HCT116 (cell line): ENCODE measurements at regions not wholly inside any gene's neighbourhood (a gene's known extent, or its start where the extent isn't known, plus 50 kb on each side); places are given as distances from the start of the nearest gene placed in this dataset.
A peak's percentile ranks its signal among the peaks of the same experiment; 100 is the strongest.

Experiments used
- ATAC-seq: fragments of 200-7000 bp; cut with Tn5 transposase; 2 replicates; pipeline ENCODE4 v1.9.1; 2020; ENCODE audit warnings: mild to moderate bottlenecking, moderate library complexity
- BruUV-seq: library from RNA; stranded (reverse); fragments of 400-500 nt; replicated peaks from 2 replicates; lab custom pipeline; 2021; lab: Mats Ljungman, UMichigan
- CTCF ChIA-PET: fragments of 300-600 bp; sonication (Branson Sonifier 250); formaldehyde crosslinking; loops from one replicate; lab custom pipeline; 2021; ENCODE audit warnings: antibody characterized with exemption; lab: Charles Lee
- POLR2A ChIA-PET: fragments of 300-600, 350-600 bp; sonication (Branson Sonifier 250); formaldehyde crosslinking; loops from one replicate; lab custom pipeline; 2021; ENCODE audit warnings: antibody characterized with exemption; lab: Charles Lee
- RAD21 ChIA-PET, 2 experiments: fragments of 300-600 bp; sonication (Branson Sonifier 250); formaldehyde crosslinking; loops; one replicate each; lab custom pipeline; 2023; ENCODE audit warnings: low total read pairs in 2 of 2; ENCODE audit not compliant: uncharacterized antibody in 2 of 2, unreplicated experiment in 2 of 2, low non-redundant PET in 1 of 2; lab: Charles Lee
- DNase-seq: peaks from one replicate; pipeline ENCODE4 v3.0.0-alpha.2; 2010; ENCODE audit warnings: low read depth, low spot score
- H2AFZ ChIP-seq: fragments of 200-600 bp; shearing (Covaris generic), sonication (generic); 2 replicates; pipeline ENCODE4 v1.6.1; 2017; ENCODE audit warnings: low read depth, mixed run types, mixed read lengths, antibody characterized with exemption, low read length; ENCODE audit not compliant: poor library complexity, severe bottlenecking
- H3K27ac ChIP-seq: 2 replicates; pipeline ENCODE4 v1.5.1; 2012; ENCODE audit warnings: low read depth, low read length
- H3K27me3 ChIP-seq: fragments of 200-600 bp; sonication (generic); 2 replicates; pipeline ENCODE4 v1.6.1; 2016; ENCODE audit warnings: mixed run types, low read length, mixed read lengths; ENCODE audit not compliant: insufficient read depth
- H3K36me3 ChIP-seq, 2 experiments: fragments of 200-500 bp in 1 of 2; fragments of 200-600 bp in 1 of 2; sonication (Bioruptor generic) in 1 of 2; sonication (generic) in 1 of 2; 2 replicates each; pipeline versions ENCODE4 v1.5.1 to v1.6.1; 2014 to 2016; ENCODE audit warnings: low read length in 2 of 2, inconsistent platforms in 1 of 2, mixed read lengths in 1 of 2, mixed run types in 1 of 2; ENCODE audit not compliant: insufficient read depth in 2 of 2, control insufficient read depth in 1 of 2
- H3K4me1 ChIP-seq, 2 experiments: fragments of 200-600 bp in 1 of 2; sonication (generic) in 1 of 2; 2 replicates each; pipeline versions ENCODE4 v1.5.1 to v1.6.1; 2012 to 2017; ENCODE audit warnings: low read length in 2 of 2, inconsistent platforms in 1 of 2, mild to moderate bottlenecking in 1 of 2, mixed read lengths in 1 of 2, mixed run types in 1 of 2, moderate library complexity in 1 of 2; ENCODE audit not compliant: insufficient read depth in 2 of 2, control insufficient read depth in 1 of 2
- H3K4me2 ChIP-seq: fragments of 200-600 bp; sonication (generic); 2 replicates; pipeline ENCODE4 v1.6.1; 2017; ENCODE audit warnings: mixed run types, low read length, mixed read lengths
- H3K4me3 ChIP-seq, 2 experiments: fragments of 200-600 bp in 1 of 2; sonication (generic) in 1 of 2; replicated peaks in 1 of 2; 2 replicates each; pipeline ENCODE4 v1.5.1; 2011 to 2016; ENCODE audit warnings: low read length in 2 of 2, control low read depth in 1 of 2, low read depth in 1 of 2, mild to moderate bottlenecking in 1 of 2, mixed read lengths in 1 of 2, mixed run types in 1 of 2
- H3K79me2 ChIP-seq: fragments of 200-600 bp; sonication (generic); 2 replicates; pipeline ENCODE4 v1.6.1; 2017; ENCODE audit warnings: mild to moderate bottlenecking, mixed run types, low read length, moderate library complexity, mixed read lengths; ENCODE audit not compliant: insufficient read depth
- H3K9ac ChIP-seq: fragments of 200-600 bp; sonication (generic); 2 replicates; pipeline ENCODE4 v1.6.1; 2016; ENCODE audit warnings: low read length, mixed read lengths
- H3K9me2 ChIP-seq: fragments of 200-600 bp; sonication (generic), shearing (Covaris generic); 2 replicates; pipeline ENCODE4 v1.6.1; 2017; ENCODE audit warnings: mixed run types, mild to moderate bottlenecking, moderate library complexity; ENCODE audit not compliant: insufficient read depth
- H3K9me3 ChIP-seq, 2 experiments: fragments of 200-500 bp in 1 of 2; fragments of 200-600 bp in 1 of 2; sonication (Bioruptor generic) in 1 of 2; sonication (generic) in 1 of 2; 2 replicates each; pipeline ENCODE4 v1.6.1; 2014 to 2017; ENCODE audit warnings: low read length in 2 of 2, mixed read lengths in 2 of 2, inconsistent platforms in 1 of 2, low read depth in 1 of 2, mild to moderate bottlenecking in 1 of 2, mixed run types in 1 of 2, moderate library complexity in 1 of 2; ENCODE audit not compliant: control insufficient read depth in 1 of 2, insufficient read depth in 1 of 2
- H4K20me1 ChIP-seq: fragments of 200-600 bp; sonication (generic), shearing (Covaris generic); 2 replicates; pipeline ENCODE4 v1.6.1; 2017; ENCODE audit warnings: mixed run types, mild to moderate bottlenecking, moderate library complexity; ENCODE audit not compliant: insufficient read depth
- ATF3 ChIP-seq: IDR thresholded peaks from 2 replicates; pipeline ENCODE4 v1.6.1; 2012
- CBX3 ChIP-seq: IDR thresholded peaks from 2 replicates; pipeline ENCODE4 v1.6.1; 2012; ENCODE audit warnings: low read depth
- EGR1 ChIP-seq: IDR thresholded peaks from 2 replicates; pipeline ENCODE4 v1.6.1; 2012; ENCODE audit warnings: low read depth
- EZH2phosphoT487 ChIP-seq: fragments of 200-600 bp; IDR thresholded peaks from 2 replicates; pipeline ENCODE4 v1.6.1; 2018; ENCODE audit warnings: antibody characterized with exemption, borderline replicate concordance
- FOSL1 ChIP-seq: IDR thresholded peaks from 2 replicates; pipeline ENCODE4 v1.6.1; 2012; ENCODE audit warnings: low read depth
- MAX ChIP-seq: IDR thresholded peaks from 2 replicates; pipeline ENCODE4 v1.6.1; 2012
- POLR2A ChIP-seq: IDR thresholded peaks from 2 replicates; pipeline ENCODE4 v1.7.0; 2011; ENCODE audit warnings: borderline replicate concordance; ENCODE audit not compliant: insufficient read depth, insufficient read length; ENCODE audit errors: extremely low read depth
- POLR2AphosphoS5 ChIP-seq: IDR thresholded peaks from 2 replicates; pipeline ENCODE4 v1.6.1; 2011; ENCODE audit warnings: mild to moderate bottlenecking, low read depth, low read length, moderate library complexity
- RAD21 ChIP-seq: IDR thresholded peaks from 2 replicates; pipeline ENCODE4 v1.6.1; 2012; ENCODE audit warnings: low read depth, mild to moderate bottlenecking
- REST ChIP-seq: IDR thresholded peaks from 2 replicates; pipeline ENCODE4 v1.6.1; 2012; ENCODE audit warnings: low read depth
- SIN3A ChIP-seq: IDR thresholded peaks from 2 replicates; pipeline ENCODE4 v1.6.1; 2012; ENCODE audit warnings: low read depth
- SP1 ChIP-seq: IDR thresholded peaks from 2 replicates; pipeline ENCODE4 v1.6.1; 2012; ENCODE audit warnings: low read depth
- TCF7L2 ChIP-seq: IDR thresholded peaks from 2 replicates; pipeline ENCODE4 v1.7.0; 2011; ENCODE audit warnings: borderline replicate concordance, inconsistent platforms; ENCODE audit not compliant: insufficient read depth, insufficient read length; ENCODE audit errors: extremely low read depth
- intact Hi-C: fragments of 100-400 bp; cut with micrococcal nuclease; formaldehyde crosslinking; loops from 2 replicates; pipeline ENCODE4 v1.10.0; 2022
- TF ChIP-seq, protein P1 (sequence below): IDR thresholded peaks from 2 replicates; pipeline ENCODE4 v1.6.1; 2011; ENCODE audit warnings: mild to moderate bottlenecking, low read length, moderate library complexity; ENCODE audit not compliant: insufficient replicate concordance; ENCODE audit errors: extremely low read depth

GRCh38 chr12:29844667-29845066 is 60.9 kb upstream of the TMTC1 start:
- RAD21 ChIA-PET, result no interaction called here
- Histone ChIP-seq H3K9ac (no peak overlapping the region), H3K9me3 (no peaks in the 10 kb centered on the region; a peak in 1 of 4 replicates), H4K20me1 (no peaks in the 10 kb centered on the region), H3K4me3 (no peak overlapping the region), H3K4me2 (no peak overlapping the region), H3K27ac (no peak overlapping the region), H3K36me3 (no peaks in the 10 kb centered on the region), H3K9me2 (no peaks in the 10 kb centered on the region), H3K27me3 (no peaks in the 10 kb centered on the region), H3K4me1 (no peaks in the 10 kb centered on the region), H3K79me2 (no peaks in the 10 kb centered on the region), H2AFZ (no peak overlapping the region)
- BruUV-seq, result no TSS peak
- CTCF ChIA-PET, result no interaction called here
- no peak for TF ChIP-seq SIN3A
- TF ChIP-seq RAD21, result peak; percentile 11; the same call in 1 of the 2 replicates
- TF ChIP-seq ATF3, result no peak
- no peak for TF ChIP-seq REST
- no peak for TF ChIP-seq MAX
- TF ChIP-seq CBX3, result no peak
- POLR2A ChIA-PET, result no interaction called here
- no peak for ATAC-seq
- DNase-seq, result no peak
- intact Hi-C loops, result no loop called here

- TF ChIP-seq EGR1, result no peak
- no peak for TF ChIP-seq CBX3
- TF ChIP-seq ATF3, result no peak
- no peak for TF ChIP-seq SIN3A
- no peak for TF ChIP-seq EZH2phosphoT487
- no peak for TF ChIP-seq POLR2AphosphoS5
- TF ChIP-seq POLR2A, result no peak
- TF ChIP-seq, protein P1, sequence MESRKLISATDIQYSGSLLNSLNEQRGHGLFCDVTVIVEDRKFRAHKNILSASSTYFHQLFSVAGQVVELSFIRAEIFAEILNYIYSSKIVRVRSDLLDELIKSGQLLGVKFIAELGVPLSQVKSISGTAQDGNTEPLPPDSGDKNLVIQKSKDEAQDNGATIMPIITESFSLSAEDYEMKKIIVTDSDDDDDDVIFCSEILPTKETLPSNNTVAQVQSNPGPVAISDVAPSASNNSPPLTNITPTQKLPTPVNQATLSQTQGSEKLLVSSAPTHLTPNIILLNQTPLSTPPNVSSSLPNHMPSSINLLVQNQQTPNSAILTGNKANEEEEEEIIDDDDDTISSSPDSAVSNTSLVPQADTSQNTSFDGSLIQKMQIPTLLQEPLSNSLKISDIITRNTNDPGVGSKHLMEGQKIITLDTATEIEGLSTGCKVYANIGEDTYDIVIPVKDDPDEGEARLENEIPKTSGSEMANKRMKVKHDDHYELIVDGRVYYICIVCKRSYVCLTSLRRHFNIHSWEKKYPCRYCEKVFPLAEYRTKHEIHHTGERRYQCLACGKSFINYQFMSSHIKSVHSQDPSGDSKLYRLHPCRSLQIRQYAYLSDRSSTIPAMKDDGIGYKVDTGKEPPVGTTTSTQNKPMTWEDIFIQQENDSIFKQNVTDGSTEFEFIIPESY, result no peak
- no peak for TF ChIP-seq SP1
- TF ChIP-seq TCF7L2, result no peak
- TF ChIP-seq FOSL1, result no peak
- Histone ChIP-seq H3K36me3 (no peaks in the 10 kb centered on the region), H3K9me3 (no peaks in the 10 kb centered on the region; a peak in 1 of 4 replicates), H3K9ac (no peak overlapping the region), H3K4me2 (no peak overlapping the region), H4K20me1 (no peaks in the 10 kb centered on the region), H3K27ac (no peak overlapping the region), H3K4me1 (no peaks in the 10 kb centered on the region), H3K4me3 (no peak overlapping the region), H3K27me3 (no peaks in the 10 kb centered on the region), H3K9me2 (no peaks in the 10 kb centered on the region), H3K79me2 (no peaks in the 10 kb centered on the region), H2AFZ (no peak overlapping the region)
- RAD21 ChIA-PET, result no interaction called here
- no TSS peak for BruUV-seq
- DNase-seq, result no peak
- CTCF ChIA-PET, result no interaction called here
- ATAC-seq, result no peak
- intact Hi-C loops, result no loop called here
- POLR2A ChIA-PET, result no interaction called here
Measured at GRCh38 chr12:29843036-29843435, 59.3 kb upstream of the TMTC1 start.
